Stimulated activated CD4-positive, alpha-beta T cell treated with anti-CD3 and anti-CD28 coated beads, Interleukin-15, amount 100 ng/mL, for 1 hour (primary cell): ENCODE measurements at regions not wholly inside any gene's neighbourhood (a gene's known extent, or its start where the extent isn't known, plus 50 kb on each side); places are given as distances from the start of the nearest gene placed in this dataset.

ENCODE experiments used
- DNase-seq, 2 donors: peaks; one replicate each; pipeline ENCODE4 v3.0.0-alpha.2; 2020; ENCODE audit warnings: low read depth in 1 of 2, low spot score in 1 of 2

DNA sequence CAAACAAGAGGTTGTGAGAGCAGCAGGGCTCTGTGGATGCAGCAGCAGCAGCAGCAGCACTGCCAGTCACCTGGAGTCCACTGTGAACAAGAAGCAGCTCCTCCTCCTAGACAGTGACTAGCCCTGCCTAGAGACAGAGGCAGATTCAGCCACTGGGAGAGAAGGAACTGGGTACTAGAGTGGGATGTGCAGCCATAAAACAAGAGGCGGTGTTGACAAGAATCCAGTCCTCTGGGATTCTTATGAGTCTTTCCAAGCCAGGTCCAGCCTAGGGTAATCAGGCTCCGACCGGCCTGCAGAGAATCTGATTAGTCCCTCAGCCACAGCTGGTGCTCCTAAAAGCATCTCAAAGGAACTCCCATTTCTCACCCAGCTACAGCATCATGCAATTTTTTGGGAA is 83.9 kb upstream of the USP47 start:
- DNase-seq: no peak

DNA sequence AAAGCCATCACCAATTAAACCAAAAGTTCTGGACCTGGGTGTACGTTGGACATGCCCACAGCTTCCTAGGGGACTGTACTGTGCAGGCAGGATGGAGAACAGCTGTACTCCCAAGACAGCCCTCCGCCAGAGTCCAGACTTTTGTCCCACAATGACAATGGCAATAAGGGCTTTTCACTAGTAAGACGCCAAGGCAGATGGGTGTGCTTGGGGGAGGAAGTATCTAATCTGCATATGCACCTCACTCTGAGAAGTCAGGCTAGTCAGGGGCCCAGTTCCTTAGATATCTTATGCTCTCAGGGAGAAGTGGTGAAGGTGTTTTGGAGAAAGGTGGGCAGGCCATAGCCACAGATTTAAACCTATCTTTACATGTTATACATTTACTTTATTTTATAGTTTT is 85.1 kb upstream of the USP47 start:
- no peak for DNase-seq

GRCh38 chr11:11755871-11756270 is 85.9 kb upstream of the USP47 start:
- no peak for DNase-seq

DNA sequence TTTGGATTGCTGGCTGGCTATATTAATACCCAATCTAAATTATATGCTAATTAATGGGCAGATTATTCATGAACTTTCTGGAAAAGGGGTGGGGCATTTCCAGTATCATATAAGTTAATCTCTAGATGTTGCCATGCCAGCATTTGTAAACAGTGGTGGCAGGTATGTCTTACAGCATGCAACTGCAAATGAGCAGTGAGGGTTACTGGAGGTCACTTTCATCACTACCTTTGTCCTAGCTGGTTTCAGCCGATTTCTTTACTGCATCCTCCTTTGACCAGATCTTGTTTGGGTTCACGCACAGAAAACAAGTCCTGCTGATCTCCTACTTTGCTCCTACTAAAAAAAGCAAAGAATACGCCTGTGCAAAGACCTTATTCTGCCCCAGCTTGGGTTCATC is 89.1 kb upstream of the USP47 start:
- no peak for DNase-seq

- no peak for DNase-seq
Observed at GRCh38 chr11:11750017-11750878, 91.5 kb upstream of the USP47 start.

DNA sequence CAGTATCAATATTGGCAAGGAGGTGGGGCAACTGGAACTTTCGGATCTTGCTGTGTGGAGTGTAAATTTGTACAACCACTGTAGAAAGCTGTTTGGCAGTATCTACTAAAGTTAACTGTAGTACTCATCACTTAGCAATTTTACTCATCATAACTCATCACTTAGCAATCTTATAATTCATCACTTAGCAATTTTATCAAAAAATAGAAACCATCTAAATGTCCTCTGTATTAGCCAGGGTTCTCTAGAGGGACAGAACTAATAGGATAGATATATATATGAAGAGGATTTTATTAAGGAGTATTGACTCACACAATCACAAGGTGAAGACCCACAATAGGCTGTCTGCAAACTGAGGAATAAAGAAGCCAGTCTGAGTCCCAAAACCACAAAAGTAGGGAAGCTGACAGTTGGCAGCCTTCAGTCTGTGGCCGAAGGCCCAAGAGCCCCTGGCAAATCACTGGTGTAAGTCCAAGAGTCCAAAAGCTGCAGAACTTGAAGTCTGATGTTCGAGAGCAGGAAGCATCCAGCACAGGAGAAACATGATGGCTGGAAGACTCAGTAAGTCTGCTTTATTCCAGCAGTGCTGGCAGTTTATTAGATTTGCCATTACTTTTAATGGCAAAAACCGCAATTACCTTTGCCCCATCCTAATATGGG is 92.9 kb upstream of the USP47 start:
- no peak for DNase-seq

DNA sequence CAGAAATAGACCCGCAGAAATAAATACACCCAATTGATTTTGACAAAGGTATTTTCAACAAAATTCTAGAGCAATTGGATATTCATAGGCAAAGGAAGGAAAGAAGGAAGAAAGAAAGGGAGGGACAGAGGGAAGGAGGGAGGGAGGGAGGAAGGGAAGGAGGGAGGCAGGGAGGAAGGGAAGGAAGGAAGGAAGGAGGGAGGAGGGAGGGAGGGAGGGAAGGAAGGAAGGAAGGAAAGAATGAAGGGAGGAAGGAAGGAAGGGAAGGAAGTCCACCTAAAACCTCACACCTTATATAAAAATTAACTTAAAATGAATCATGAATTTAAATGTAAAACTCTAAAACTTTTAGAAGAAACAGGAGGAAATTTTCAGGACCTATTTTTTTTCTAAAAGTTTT is 94.2 kb upstream of the USP47 start:
- DNase-seq: no peak

- no peak for DNase-seq
Observed at GRCh38 chr11:11746449-11746848, 95.3 kb upstream of the USP47 start.

GRCh38 chr11:11743216-11743615 is 98.6 kb upstream of the USP47 start:
- DNase-seq: no peak

GRCh38 chr11:11742486-11742885 is 99.3 kb upstream of the USP47 start:
- DNase-seq: no peak

DNA sequence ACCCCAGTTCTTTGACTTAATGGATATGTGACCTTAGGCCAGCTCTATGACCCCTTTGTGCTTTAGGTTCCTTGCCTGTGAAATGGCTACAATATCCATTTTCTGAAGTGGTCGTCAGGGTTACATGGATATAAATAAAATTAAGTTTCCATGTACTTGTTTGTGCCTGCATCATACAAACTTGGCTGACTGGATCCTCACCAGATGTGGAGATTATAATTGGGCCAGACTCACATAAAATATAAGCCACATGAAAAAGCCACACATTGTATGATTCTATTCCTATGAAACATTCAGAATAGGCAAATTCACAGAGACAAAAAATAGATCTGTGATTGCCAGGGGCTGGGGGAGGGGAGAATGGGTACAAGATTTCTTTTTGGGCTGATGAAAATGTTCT is 100.9 kb upstream of the USP47 start:
- no peak for DNase-seq

DNA sequence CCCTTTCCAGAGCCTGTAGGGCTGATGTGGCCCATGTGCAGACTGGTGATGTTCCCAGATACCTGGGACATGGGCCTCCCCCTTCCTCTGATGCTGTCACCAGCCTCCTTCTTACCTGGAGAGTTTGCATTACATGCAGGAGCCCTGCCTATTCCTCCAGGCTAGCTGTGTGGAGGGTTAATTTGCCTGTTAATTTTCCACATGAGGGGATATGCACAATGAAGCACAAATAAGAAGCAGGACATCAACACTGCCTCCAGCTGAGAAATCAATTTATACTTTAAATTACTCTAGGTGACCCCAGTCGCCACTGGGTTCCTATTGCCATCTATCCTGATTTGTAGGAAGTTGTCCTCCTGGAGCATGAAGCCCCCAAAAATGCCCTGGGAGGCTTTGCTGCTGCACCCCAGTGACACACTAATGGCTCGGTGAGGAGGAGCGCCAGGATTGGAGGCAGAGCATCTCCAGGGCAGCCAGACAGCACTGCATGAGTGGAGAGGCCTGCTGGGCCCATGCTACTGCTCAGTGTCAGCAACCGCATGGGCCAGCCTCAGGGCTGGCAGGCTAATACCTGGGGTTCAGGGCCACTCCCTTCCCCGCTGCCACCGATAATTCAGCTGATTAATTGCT is 101.6 kb upstream of the USP47 start:
- DNase-seq: no peak

DNA sequence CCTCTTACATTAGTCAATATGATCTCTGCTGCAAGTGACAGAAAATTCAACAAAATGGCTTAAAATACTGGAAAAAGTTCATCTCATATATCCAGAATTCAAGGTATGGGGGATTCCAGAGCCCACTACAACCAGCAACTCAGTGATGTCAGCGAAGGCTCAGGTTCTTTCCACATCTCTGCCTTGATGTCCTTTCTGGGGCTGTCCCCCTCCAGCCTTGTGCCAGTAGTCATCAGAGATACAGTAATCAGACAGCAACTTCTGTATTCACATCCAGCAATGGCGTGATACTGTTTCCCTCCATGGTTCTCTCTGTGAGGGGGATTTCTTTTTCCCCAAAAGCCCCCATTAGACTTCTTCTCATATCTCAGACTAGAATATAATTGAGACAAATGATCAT is 103.4 kb upstream of the USP47 start:
- DNase-seq: no peak

GRCh38 chr11:11735586-11735985 is 106.2 kb upstream of the USP47 start:
- no peak for DNase-seq

DNA sequence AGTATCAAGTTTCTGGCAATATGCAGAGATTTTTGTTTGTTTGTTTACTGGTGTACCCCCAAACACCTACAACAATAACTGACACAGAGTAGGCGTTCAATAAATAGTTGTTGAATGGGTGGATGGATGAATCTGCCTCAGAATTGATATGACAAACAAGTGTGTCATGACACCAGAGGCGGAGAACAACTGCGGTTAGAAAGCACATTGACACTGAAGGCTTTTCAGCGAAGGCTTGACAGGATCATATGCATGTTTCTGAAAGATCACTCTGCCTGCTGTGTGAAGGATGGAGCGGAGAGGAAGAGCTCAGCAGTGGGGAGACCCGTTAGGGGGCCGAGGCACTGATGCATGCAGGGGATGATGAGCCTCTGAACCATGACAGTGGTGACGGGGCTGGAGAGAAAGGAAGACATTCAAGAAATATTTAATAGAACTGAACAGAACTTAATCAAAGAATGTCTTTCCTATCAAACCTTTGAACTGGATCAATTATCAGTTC is 108.5 kb upstream of the USP47 start:
- no peak for DNase-seq

- no peak for DNase-seq
Observed at GRCh38 chr11:11732116-11732515, 109.7 kb upstream of the USP47 start.

- DNase-seq: no peak
Observed at GRCh38 chr11:11731311-11732083, 109.7 kb upstream of the GALNT18 start.

GRCh38 chr11:11728386-11728785 is 106.6 kb upstream of the GALNT18 start:
- no peak for DNase-seq

GRCh38 chr11:11725438-11725837 is 103.6 kb upstream of the GALNT18 start:
- DNase-seq: no peak

DNA sequence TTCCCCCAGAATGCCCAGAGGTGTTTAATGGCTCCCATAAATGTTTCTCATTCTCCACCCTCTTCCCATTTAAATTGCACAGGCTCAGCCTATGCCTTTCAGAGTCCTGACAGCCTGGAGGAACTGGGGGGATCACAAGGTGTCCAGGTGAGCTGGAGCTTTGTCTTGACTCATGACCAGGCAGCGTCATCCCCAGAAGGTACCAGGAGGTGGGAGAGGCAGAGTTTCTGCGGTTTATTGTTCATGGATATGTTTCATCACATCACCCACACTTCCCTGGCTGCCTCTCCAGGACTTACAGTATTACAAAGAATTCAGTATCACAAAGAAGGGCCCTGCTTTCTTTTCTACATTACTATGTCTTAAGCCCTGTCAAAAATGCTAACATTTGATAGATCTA is 103.2 kb upstream of the GALNT18 start:
- DNase-seq: no peak

- no peak for DNase-seq
Observed at GRCh38 chr11:11722861-11723260, 101.1 kb upstream of the GALNT18 start.
